Right cardiac atrium (tissue), 5 donors: ENCODE measurements at regions not wholly inside any gene's neighbourhood (a gene's known extent, or its start where the extent isn't known, plus 50 kb on each side); places are given as distances from the start of the nearest gene placed in this dataset.

Experiments used
- ATAC-seq, 2 donors: fragments of 200-7000 bp; cut with Tn5 transposase; one replicate each; pipeline versions ENCODE4 v1.8.0 to v1.9.1; 2020; ENCODE audit warnings: moderate library complexity in 2 of 2, mild to moderate bottlenecking in 1 of 2
- DNase-seq, 3 donors: peaks; one replicate each; pipeline ENCODE4 v3.0.0-alpha.2; 2020
- H3K27ac ChIP-seq: one replicate; pipeline ENCODE4 v1.5.1; 2013; ENCODE audit warnings: mild to moderate bottlenecking, low read length, control low read depth, moderate library complexity
- H3K27me3 ChIP-seq: one replicate; pipeline ENCODE4 v1.6.1; 2013; ENCODE audit not compliant: control insufficient read depth, insufficient read depth
- H3K4me1 ChIP-seq: one replicate; pipeline ENCODE4 v1.6.1; 2013; ENCODE audit warnings: low read length; ENCODE audit not compliant: control insufficient read depth, insufficient read depth
- H3K4me3 ChIP-seq: one replicate; pipeline ENCODE4 v1.5.1; 2013; ENCODE audit warnings: low read length, control low read depth
- H3K9me3 ChIP-seq: one replicate; pipeline ENCODE4 v1.6.1; 2013; ENCODE audit warnings: low read length; ENCODE audit not compliant: control insufficient read depth
- WGBS: extraction: QIAGEN DNeasy Blood & Tissue Kit; methylation state at CpG from one replicate; pipeline ENCODE4 v1.1.7; 2013; 5-methylcytosine and 5-hydroxymethylcytosine counted together
- intact Hi-C, 4 donors: fragments of 100-400 bp; cut with DNase I; formaldehyde crosslinking; loops; one replicate each; pipeline versions ENCODE4 v1.11.0 to v1.14.0; 2022 to 2023
- donor health status: healthy with polysubstance abuse.
- donor health status: DM: no; HTN: yes; CAD: no.
- donor health status: DM: no; HTN: no; CAD: no.
- donor health status: DM: no; HTN: yes; CAD: no; lungs with severe emphysema.
- donor health status: DM: yes; HTN: yes; CAD: no.

DNA sequence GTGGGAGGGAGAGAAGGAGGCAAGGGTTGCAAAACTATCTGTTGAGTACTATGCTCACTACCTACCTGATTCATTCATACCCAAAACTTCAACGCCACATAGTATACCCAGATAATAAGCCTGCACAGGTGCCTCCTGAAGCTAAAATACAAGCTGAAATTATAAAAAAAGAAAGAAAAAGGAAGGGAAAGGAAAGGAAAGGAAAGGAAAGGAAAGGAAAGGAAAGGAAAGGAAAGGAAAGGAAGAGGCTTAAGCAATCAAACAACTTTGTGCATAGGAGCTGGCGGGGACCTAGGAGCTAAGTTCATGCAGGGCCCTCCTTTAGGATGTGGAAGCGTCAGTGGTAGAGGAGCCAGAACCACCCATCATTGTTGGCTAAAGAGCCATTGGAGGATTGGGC lies 108.9 kb upstream of the SYNDIG1 start:
- intact Hi-C loops, result loop anchor here in 1 of 4 donors (5.0 kb wide), 1 partner anchor 307 kb away; no protein-coding TSS in a partner anchor
- WGBS, result 97% methylated on average over 3 of the region's 3 CpGs
- ATAC-seq, result no peak

DNA sequence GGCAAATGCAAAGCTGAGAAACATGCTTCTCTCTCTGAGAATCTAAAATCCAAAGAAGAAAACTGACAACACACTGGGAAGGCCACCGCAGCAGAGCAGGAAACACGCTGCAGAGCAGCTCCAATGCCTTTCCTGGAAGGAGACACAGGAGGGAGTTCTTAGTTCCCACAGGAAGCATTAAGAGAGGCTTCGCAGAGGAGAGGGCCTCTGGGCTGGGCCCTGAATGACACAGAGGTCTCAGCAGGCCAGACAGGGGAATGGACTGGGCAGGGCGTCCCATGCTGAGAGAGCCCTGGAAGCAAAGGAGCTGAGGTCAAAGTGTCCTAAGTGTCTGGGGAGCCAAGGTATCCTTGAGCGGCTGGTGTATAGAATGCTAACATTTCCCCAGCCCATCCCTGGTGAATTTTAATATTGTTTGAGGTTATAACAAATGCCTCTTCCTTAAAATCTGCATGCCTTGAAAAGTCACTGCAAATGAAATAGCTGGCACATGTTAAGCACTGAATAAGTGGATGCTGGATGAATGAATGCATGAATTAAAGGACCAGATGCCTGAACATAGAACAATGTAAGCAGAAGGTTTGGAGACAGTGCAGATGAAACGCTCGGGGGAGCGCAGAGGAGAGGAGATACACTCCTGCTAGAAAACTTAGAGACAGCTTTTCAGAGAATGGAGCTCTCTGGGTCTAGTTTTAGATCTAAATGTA lies 110.0 kb upstream of the SYNDIG1 start:
- Histone ChIP-seq H3K4me3 (no peak overlapping the region), H3K27ac (no peak overlapping the region), H3K4me1 (no peaks in the 10 kb centered on the region), H3K27me3 (no peaks in the 10 kb centered on the region), H3K9me3 (no peaks in the 10 kb centered on the region)
- intact Hi-C loops, result loop anchor here in 1 of 4 donors (5.0 kb wide), 1 partner anchor 308 kb away; no protein-coding TSS in a partner anchor
- 59% methylated on average over 8 of the region's 8 CpGs for WGBS
- DNase-seq (no peak), ATAC-seq (peak in 1 of 2 donors; percentile 57)

More for the DNA sequence above, 108.9 kb upstream of the SYNDIG1 start:
- H3K27ac ChIP-seq, result no peak overlapping the region
- H3K27me3 ChIP-seq, result no peaks in the 10 kb centered on the region
- no peaks in the 10 kb centered on the region for H3K9me3 ChIP-seq
- no peak overlapping the region for H3K4me3 ChIP-seq
- DNase-seq, result no peak
- no peaks in the 10 kb centered on the region for H3K4me1 ChIP-seq

DNA sequence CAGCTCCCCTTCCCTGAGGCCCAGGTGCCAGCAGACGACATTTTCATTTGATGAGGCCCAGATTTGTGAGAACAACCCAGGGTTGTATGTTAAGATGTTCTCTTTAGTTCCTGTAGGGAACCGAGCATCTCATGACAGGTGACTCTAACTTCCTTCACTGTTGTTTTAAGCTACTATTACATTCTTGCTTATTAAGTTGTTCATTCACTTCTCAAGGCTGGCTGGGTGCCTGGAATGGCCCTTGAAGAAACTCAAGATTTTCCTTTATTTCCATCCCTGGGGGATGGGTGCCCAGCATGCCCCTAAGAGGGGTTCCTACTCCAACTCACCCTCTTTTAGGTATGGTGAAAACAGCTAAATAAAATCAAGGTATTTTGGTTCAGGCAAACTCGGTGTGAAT lies 111.5 kb upstream of the SYNDIG1 start:
- 92% methylated on average over 3 of the region's 3 CpGs for WGBS
- ATAC-seq (no peak), DNase-seq (no peak)
- Histone ChIP-seq H3K9me3 (no peaks in the 10 kb centered on the region), H3K4me1 (no peaks in the 10 kb centered on the region), H3K4me3 (no peak overlapping the region), H3K27me3 (no peaks in the 10 kb centered on the region), H3K27ac (no peak overlapping the region)
- intact Hi-C loops, result no loop called here

DNA sequence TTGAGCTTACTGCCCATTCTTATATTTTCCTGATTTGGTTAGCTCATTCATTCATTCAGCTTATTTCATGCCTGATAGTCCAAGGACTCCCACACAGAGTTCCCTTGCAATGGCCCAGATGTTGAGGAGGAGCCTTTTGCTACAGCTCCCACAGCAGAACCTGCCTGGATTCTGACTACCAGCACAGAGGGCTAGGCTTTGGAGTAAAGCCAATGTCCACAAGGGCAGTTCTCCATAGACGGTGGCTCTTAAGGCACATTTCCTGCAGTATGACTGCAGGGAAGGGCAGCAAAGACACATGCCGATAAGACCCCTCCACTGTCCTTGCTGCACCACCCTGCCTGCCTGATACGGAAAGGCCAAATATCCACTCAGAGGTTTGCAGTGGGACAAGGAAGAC lies 112.3 kb upstream of the SYNDIG1 start:
- DNase-seq (no peak), ATAC-seq (peak in 1 of 2 donors; percentile 63)
- no peak overlapping the region for H3K4me3 ChIP-seq
- H3K9me3 ChIP-seq, result no peaks in the 10 kb centered on the region
- no peak overlapping the region for H3K27ac ChIP-seq
- no peaks in the 10 kb centered on the region for H3K27me3 ChIP-seq
- intact Hi-C loops, result no loop called here
- 62% methylated on average over 3 of the region's 3 CpGs for WGBS
- H3K4me1 ChIP-seq, result no peaks in the 10 kb centered on the region

DNA sequence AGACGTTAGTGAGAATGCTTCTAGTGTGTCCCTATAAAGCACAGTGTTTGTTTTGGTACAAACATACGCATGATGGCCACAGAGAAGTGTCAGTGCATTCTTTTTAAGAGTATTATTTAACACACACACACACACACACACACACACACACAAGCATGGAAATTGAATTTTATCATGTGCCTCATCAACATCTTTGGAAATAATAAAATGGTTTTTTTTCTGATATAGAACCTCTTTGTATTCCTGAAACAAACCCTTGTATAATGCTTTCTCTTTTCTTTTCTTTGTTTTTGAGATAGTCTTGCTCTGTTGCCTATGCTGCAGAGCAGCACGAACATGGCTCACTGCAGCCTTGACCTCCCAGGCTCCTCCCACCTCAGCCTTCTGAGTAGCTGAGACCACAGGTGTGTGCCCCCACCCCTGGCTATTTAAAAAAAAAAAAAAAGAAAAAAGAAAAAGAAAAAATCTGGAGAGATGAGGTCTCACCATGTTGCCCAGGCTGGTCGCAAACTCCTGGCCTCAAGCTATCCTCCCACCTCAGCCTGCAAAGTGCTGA lies 116.2 kb upstream of the SYNDIG1 start:
- 86% methylated on average over 4 of the region's 4 CpGs for WGBS
- no peak overlapping the region for H3K4me3 ChIP-seq
- DNase-seq (no peak), ATAC-seq (no peak)
- no peaks in the 10 kb centered on the region for H3K4me1 ChIP-seq
- H3K27ac ChIP-seq, result no peak overlapping the region
- intact Hi-C loops, result no loop called here
- no peaks in the 10 kb centered on the region for H3K9me3 ChIP-seq
- H3K27me3 ChIP-seq, result no peaks in the 10 kb centered on the region

DNA sequence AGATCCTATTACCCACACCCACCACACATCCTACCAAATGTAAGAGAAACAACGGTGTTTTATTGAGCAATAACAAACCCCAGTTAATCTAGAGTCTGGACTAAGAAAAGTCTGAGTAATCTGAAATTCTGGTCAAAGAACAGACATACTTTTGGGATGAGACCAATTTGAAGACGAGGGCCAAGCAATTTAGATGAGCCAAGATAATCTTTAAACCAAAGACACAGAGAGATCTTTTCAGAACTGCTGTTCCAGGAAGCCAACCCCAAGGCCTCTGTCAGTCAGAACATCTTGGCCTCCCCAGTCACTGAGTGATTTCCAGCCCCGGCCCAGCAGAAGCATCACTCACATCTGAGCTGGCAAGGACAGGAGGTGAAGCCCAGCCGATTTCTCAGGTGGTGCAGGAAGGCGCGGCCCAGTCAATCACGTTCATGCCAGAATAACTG lies 118.5 kb upstream of the SYNDIG1 start:
- no peaks in the 10 kb centered on the region for H3K4me1 ChIP-seq
- DNase-seq, result no peak
- 70% methylated on average over 7 of the region's 7 CpGs for WGBS
- intact Hi-C loops, result no loop called here
- no peak overlapping the region for H3K4me3 ChIP-seq
- H3K27me3 ChIP-seq, result no peaks in the 10 kb centered on the region
- no peak for ATAC-seq
- H3K9me3 ChIP-seq, result no peaks in the 10 kb centered on the region
- H3K27ac ChIP-seq, result no peak overlapping the region

DNA sequence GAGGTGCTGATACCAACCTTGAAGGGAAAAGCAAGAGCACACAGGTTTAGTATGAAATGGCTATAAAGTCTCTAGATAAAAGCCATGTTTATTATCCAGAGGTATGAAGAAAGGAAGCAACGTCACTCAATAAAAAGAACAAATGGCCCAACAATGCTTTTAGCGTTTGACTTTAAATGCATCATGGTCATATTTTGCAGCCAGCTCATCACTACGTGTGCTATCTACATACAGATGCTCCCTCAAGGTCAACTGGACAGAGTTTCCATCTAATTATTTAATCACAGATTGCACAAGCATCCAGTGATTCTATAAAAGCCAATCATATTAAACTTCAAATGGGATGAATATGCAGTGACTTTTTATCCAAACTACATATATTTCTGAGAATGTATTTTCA lies 127.6 kb upstream of the SYNDIG1 start:
- 69% methylated on average over 3 of the region's 3 CpGs for WGBS
- no peaks in the 10 kb centered on the region for H3K9me3 ChIP-seq
- H3K27ac ChIP-seq, result no peak overlapping the region
- H3K4me3 ChIP-seq, result no peak overlapping the region
- intact Hi-C loops, result no loop called here
- ATAC-seq (no peak), DNase-seq (no peak)
- no peaks in the 10 kb centered on the region for H3K27me3 ChIP-seq
- no peaks in the 10 kb centered on the region for H3K4me1 ChIP-seq

DNA sequence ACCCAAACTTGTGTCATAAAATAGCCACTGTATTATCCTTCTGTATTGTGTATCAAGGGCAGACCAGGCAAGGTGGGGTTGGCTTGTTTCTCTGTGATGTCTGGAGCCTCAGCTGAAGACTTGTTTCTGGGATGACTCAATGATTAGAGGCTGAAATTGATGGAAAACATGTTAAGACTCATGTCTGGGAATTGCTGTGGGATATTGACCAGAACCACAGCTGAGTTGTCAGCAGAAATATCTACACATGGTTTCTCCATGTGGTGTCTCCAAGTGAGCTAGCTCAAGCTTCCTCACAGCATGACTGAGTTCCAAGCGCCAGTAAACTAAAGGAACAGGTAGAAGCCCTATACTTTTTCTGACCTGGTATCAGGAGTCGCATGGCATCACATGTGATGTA lies 128.5 kb upstream of the SYNDIG1 start:
- Histone ChIP-seq H3K4me3 (no peak overlapping the region), H3K27me3 (no peaks in the 10 kb centered on the region), H3K27ac (no peak overlapping the region), H3K9me3 (no peaks in the 10 kb centered on the region), H3K4me1 (no peaks in the 10 kb centered on the region)
- no peak for ATAC-seq
- no peak for DNase-seq
- intact Hi-C loops, result no loop called here
- WGBS, result 94% methylated on average over 2 of the region's 2 CpGs

DNA sequence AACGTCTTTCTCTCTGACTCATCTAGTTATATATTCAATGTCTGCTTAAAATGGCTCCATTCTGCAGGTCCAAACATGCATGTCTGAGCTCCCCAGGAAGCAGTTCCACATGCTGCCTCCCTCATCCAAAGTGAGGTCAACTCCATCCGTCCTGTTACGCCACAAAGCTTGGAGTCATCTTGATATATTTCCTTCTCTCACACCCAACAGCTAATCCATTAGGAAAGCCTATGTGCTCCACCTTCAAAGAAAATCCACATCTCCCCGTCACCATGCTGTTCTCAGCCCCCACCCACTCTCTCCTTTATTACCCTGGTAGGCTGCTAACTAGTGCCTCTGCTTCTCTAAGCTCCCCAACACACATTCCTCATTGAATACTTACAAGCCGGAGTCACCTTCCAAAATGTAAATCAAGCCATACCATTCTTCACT lies 130.2 kb upstream of the SYNDIG1 start:
- no peaks in the 10 kb centered on the region for H3K4me1 ChIP-seq
- WGBS, result 87% methylated on average over 5 of the region's 5 CpGs
- no peak for DNase-seq
- H3K9me3 ChIP-seq, result no peaks in the 10 kb centered on the region
- intact Hi-C loops, result no loop called here
- no peak overlapping the region for H3K4me3 ChIP-seq
- no peaks in the 10 kb centered on the region for H3K27me3 ChIP-seq
- no peak overlapping the region for H3K27ac ChIP-seq
- ATAC-seq, result no peak

DNA sequence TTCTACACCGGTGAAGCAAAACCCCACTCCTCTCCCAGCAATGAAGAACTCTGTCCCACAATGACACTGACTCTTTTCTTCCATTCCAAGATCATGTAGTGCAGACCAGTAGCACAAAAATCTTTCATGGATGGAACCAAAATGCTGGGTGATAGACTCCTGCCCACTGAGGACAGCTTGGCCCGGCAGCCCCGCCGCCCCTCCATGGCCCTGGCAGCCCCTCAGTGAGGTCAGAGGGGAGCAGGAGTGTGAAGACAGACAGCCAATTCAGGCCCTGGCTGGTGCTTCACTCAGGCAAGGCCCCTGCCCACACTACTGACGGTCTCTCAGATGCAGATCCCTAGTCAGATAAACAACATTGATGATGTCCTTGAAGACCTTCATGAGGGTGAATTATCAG lies 131.9 kb upstream of the SYNDIG1 start:
- Histone ChIP-seq H3K27me3 (no peaks in the 10 kb centered on the region), H3K9me3 (no peaks in the 10 kb centered on the region), H3K4me1 (no peaks in the 10 kb centered on the region), H3K27ac (no peak overlapping the region), H3K4me3 (no peak overlapping the region)
- WGBS, result 91% methylated on average over 5 of the region's 5 CpGs
- intact Hi-C loops, result no loop called here
- DNase-seq (no peak), ATAC-seq (no peak)

DNA sequence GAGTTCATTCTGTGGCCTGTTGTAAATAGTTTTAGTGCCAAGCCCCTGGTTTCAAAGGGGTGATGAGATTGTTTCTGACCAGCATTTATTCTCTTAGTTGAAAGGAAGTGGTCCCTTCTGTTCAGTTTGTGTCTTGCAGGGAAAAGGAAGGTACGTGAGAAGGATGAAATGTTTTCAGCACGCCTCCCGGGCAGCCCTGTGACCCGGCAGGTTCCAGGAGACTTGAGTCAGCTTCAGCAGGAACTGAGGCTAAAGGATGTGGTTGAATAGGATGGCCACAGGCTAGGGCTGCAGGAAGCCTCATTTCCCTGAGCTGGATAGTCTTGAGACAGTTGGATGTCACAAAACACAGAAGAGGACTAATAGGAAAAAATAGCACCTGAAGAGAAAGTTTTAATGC lies 132.4 kb upstream of the SYNDIG1 start:
- no peaks in the 10 kb centered on the region for H3K27me3 ChIP-seq
- H3K27ac ChIP-seq, result no peak overlapping the region
- H3K4me3 ChIP-seq, result no peak overlapping the region
- no peaks in the 10 kb centered on the region for H3K9me3 ChIP-seq
- DNase-seq (no peak), ATAC-seq (no peak)
- H3K4me1 ChIP-seq, result no peaks in the 10 kb centered on the region
- WGBS, result 53% methylated on average over 4 of the region's 4 CpGs
- intact Hi-C loops, result no loop called here
